Lung (tissue), 11 donors: ENCODE measurements at regions not wholly inside any gene's neighbourhood (a gene's known extent, or its start where the extent isn't known, plus 50 kb on each side); places are given as distances from the start of the nearest gene placed in this dataset.
"Not testable (repeated sequence)": the region's sequence is repeated elsewhere in the genome, so short reads cannot be mapped to it uniquely, and the experiment has no call there.

Experiments
- ATAC-seq: fragments of 200-7000 bp; cut with Tn5 transposase; one replicate; pipeline ENCODE4 v1.9.1; 2020; ENCODE audit warnings: moderate number of reproducible peaks; ENCODE audit not compliant: insufficient read depth, low FRiP score
- DNase-seq, 3 donors: peaks; one replicate each; pipeline ENCODE4 v3.0.0-alpha.2; 2013 to 2017
- H3K27ac ChIP-seq, 2 donors: one replicate each; pipeline ENCODE4 v1.5.1; 2013; ENCODE audit warnings: mild to moderate bottlenecking in 2 of 2, moderate library complexity in 2 of 2, control low read depth in 1 of 2, inconsistent platforms in 1 of 2, low read depth in 1 of 2, low read length in 1 of 2
- H3K27me3 ChIP-seq, 3 donors: one replicate each; pipeline ENCODE4 v1.5.1; 2013; ENCODE audit warnings: low read length in 2 of 3; ENCODE audit not compliant: control insufficient read depth in 3 of 3, insufficient read depth in 3 of 3
- H3K36me3 ChIP-seq, 4 donors: one replicate each; pipeline ENCODE4 v1.5.1; 2013; ENCODE audit warnings: low read length in 4 of 4, mild to moderate bottlenecking in 1 of 4, moderate library complexity in 1 of 4; ENCODE audit not compliant: control insufficient read depth in 4 of 4, insufficient read depth in 4 of 4
- H3K4me1 ChIP-seq, 5 donors: one replicate each; pipeline ENCODE4 v1.5.1; 2013; ENCODE audit warnings: low read length in 5 of 5, mild to moderate bottlenecking in 2 of 5, moderate library complexity in 1 of 5; ENCODE audit not compliant: control insufficient read depth in 5 of 5, insufficient read depth in 5 of 5
- H3K4me3 ChIP-seq: one replicate; pipeline ENCODE4 v1.5.1; 2013; ENCODE audit warnings: mild to moderate bottlenecking, control low read depth, moderate library complexity
- H3K9ac ChIP-seq, 2 donors: one replicate each; pipeline ENCODE4 v1.5.1; 2013; ENCODE audit warnings: low read length in 2 of 2, control low read depth in 1 of 2; ENCODE audit not compliant: insufficient read depth in 1 of 2
- H3K9me3 ChIP-seq, 4 donors: one replicate each; pipeline ENCODE4 v1.5.1; 2013; ENCODE audit warnings: low read length in 3 of 4, mild to moderate bottlenecking in 1 of 4, moderate library complexity in 1 of 4; ENCODE audit not compliant: control insufficient read depth in 4 of 4, insufficient read depth in 3 of 4
- CTCF ChIP-seq: IDR thresholded peaks from 2 replicates; pipeline ENCODE4 v1.5.1; 2012; ENCODE audit warnings: mild to moderate bottlenecking; ENCODE audit errors: control extremely low read depth, extremely low read depth
- WGBS, 2 donors: extraction: QIAGEN DNeasy Blood & Tissue Kit; methylation state at CpG; one replicate each; pipeline ENCODE4 v1.1.7; 2013; 5-methylcytosine and 5-hydroxymethylcytosine counted together
- donor health status: control.
- donor health status: control.
- donor health status: Bipolar disorder and iron deficiency.
- donor health status: healthy.
- donor health status: DM: yes; HTN: yes; CAD: no.

GRCh38 chr18:56433919-56434318 is 204.5 kb downstream of the TXNL1 start:
- Histone ChIP-seq H3K4me1 (no peaks in the 10 kb centered on the region), H3K4me3 (no peak overlapping the region), H3K9ac (no peak overlapping the region), H3K27me3 (no peaks in the 10 kb centered on the region), H3K36me3 (no peaks in the 10 kb centered on the region), H3K27ac (no peak overlapping the region), H3K9me3 (no peaks in the 10 kb centered on the region)
- ATAC-seq (no peak), DNase-seq (no peak)
- WGBS, 2 donors = 83 to 90% methylated on average over 3 of the region's 3 CpGs
- no peak for TF ChIP-seq CTCF

- H3K9ac ChIP-seq = no peak overlapping the region
- no peak for ATAC-seq
- H3K27me3 ChIP-seq = no peaks in the 10 kb centered on the region
- peaks cover 0 to 7% (median 0%) of the 10 kb centered on the region in 4 donors for H3K9me3 ChIP-seq
- H3K4me1 ChIP-seq = no peaks in the 10 kb centered on the region
- no peak for TF ChIP-seq CTCF
- H3K27ac ChIP-seq = no peak overlapping the region
- no peaks in the 10 kb centered on the region for H3K36me3 ChIP-seq
- no peak overlapping the region for H3K4me3 ChIP-seq
- DNase-seq = no peak
Observed at GRCh38 chr18:56431551-56431950, 206.8 kb downstream of the TXNL1 start.

DNA sequence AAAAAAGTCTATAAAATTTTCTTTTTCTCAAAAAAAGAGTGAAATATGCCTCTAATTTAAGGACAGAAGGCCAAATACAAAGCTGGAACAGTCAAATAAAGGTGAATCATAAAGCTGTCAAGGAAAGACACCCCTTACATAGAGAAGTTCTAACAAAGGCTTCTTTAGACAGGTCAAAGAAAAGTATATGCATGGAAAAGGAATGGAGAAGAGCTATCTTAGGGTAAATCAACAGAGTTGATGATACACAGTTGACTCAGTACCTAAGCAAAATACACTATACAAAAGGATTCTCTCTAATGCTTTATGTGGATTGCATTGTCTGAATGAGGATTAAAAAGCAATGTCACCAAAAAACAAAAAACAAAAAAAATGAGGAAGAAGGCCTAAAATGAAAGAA is 214.8 kb downstream of the TXNL1 start:
- H3K4me3 ChIP-seq = no peak overlapping the region
- DNase-seq (no peak), ATAC-seq (no peak)
- no peaks in the 10 kb centered on the region for H3K36me3 ChIP-seq
- no peak overlapping the region for H3K27ac ChIP-seq
- no peak for TF ChIP-seq CTCF
- H3K4me1 ChIP-seq = no peaks in the 10 kb centered on the region
- H3K9ac ChIP-seq = no peak overlapping the region
- H3K9me3 ChIP-seq = peaks cover 0 to 7% (median 2%) of the 10 kb centered on the region in 4 donors
- H3K27me3 ChIP-seq = no peaks in the 10 kb centered on the region

DNA sequence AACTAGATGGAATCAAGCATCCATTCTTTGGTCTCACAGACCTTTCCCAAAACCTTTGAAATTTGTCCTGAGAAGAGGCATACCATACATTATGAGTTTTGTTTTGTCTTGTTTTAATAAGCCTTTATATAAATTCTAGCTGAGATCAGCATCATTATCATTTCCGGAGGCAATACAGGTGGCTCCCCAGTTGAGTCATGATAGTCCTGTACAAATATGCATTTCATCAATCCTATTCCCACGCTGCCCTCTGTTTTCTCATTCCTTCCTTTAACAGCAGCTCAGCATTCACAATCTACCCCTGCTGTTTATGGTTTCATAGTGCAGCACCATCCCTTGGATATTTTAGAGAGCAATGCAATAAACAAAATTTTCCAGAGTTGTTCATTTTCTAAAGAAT is 216.7 kb downstream of the TXNL1 start:
- ATAC-seq (no peak), DNase-seq (no peak)
- H3K27ac ChIP-seq = no peak overlapping the region
- H3K9ac ChIP-seq = no peak overlapping the region
- H3K36me3 ChIP-seq = no peaks in the 10 kb centered on the region
- H3K27me3 ChIP-seq = no peaks in the 10 kb centered on the region
- no peak for TF ChIP-seq CTCF
- H3K4me1 ChIP-seq = no peaks in the 10 kb centered on the region
- H3K4me3 ChIP-seq = no peak overlapping the region
- WGBS, 2 donors = 89 to 95% methylated on average over 2 of the region's 2 CpGs
- peaks cover 0 to 5% (median 0%) of the 10 kb centered on the region in 4 donors for H3K9me3 ChIP-seq

DNA sequence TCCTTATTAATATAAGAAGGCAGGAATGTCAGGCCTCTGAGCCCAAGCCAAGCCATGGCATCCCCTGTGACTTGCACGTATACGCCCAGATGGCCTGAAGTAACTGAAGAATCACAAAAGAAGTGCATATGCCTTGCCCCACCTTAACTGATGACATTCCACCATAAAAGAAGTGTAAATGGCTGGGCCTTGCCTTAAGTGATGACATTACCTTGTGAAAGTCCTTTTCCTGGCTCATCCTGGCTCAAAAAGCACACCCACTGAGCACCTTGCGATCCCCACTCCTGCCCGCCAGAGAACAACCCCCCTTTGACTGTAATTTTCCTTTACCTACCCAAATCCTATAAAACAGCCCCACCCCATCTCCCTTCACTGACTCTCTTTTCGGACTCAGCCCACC is 217.5 kb downstream of the TXNL1 start:
- H3K36me3 ChIP-seq, H3K27ac ChIP-seq, H3K9me3 ChIP-seq, H3K9ac ChIP-seq, H3K27me3 ChIP-seq, H3K4me1 ChIP-seq, DNase-seq, H3K4me3 ChIP-seq, ATAC-seq: not testable (repeated sequence)
- 97 to 98% methylated on average over 5 of the region's 5 CpGs for WGBS, 2 donors
